CD4-positive, alpha-beta T cell treated with Interleukin-2 at 100 ng/mL for 4 hours (primary cell): ENCODE measurements at regions not wholly inside any gene's neighbourhood (a gene's known extent, or its start where the extent isn't known, plus 50 kb on each side); places are given as distances from the start of the nearest gene placed in this dataset.

Experiments
- DNase-seq: peaks from one replicate; pipeline ENCODE4 v3.0.0-alpha.2; 2020; ENCODE audit warnings: low spot score

- no peak for DNase-seq
These were observed 57.0 kb upstream of the LMX1B start for GRCh38 chr9:126556560-126557250.

- DNase-seq, result peak; percentile 75
These were observed 55.6 kb upstream of the LMX1B start for GRCh38 chr9:126558051-126558665.

- DNase-seq, result no peak
These were observed 54.4 kb upstream of the LMX1B start for GRCh38 chr9:126559296-126559695.

GRCh38 chr9:126561582-126561981 lies 52.1 kb upstream of the LMX1B start:
- no peak for DNase-seq

- no peak for DNase-seq
These were observed 50.2 kb upstream of the LMX1B start for GRCh38 chr9:126563556-126563955.
